H1 (cell line): ENCODE measurements at regions not wholly inside any gene's neighbourhood (a gene's known extent, or its start where the extent isn't known, plus 50 kb on each side); places are given as distances from the start of the nearest gene placed in this dataset.

ENCODE experiments used
- CTCF ChIA-PET: fragments of 300-600 bp; sonication (Branson Sonifier 250); formaldehyde crosslinking; loops from one replicate; lab custom pipeline; 2021; ENCODE audit not compliant: partially characterized antibody; lab: Charles Lee
- POLR2A ChIA-PET: fragments of 300-600 bp; sonication (Branson Sonifier 250); formaldehyde crosslinking; loops from one replicate; lab custom pipeline; 2021; ENCODE audit warnings: inconsistent platforms; ENCODE audit not compliant: partially characterized antibody; lab: Charles Lee
- DNase-seq, 2 experiments: peaks; one replicate each; pipeline versions ENCODE4 v3.0.0 to v3.0.0-alpha.2; 2010 to 2022; ENCODE audit warnings: low spot score in 2 of 2, low read depth in 1 of 2, mixed read lengths in 1 of 2
- FAIRE-seq: peaks from 2 replicates; lab custom pipeline; 2011; peaks lifted over from hg19 to GRCh38; lab: Jason Lieb, UNC
- H2AFZ ChIP-seq: 2 replicates; pipeline ENCODE4 v1.8.1; 2012; ENCODE audit warnings: low read length, inconsistent platforms
- H2AK5ac ChIP-seq: 2 replicates; pipeline ENCODE4 v1.6.1; 2013; ENCODE audit warnings: low read depth, low read length
- H2BK120ac ChIP-seq: replicated peaks from 2 replicates; pipeline ENCODE3; 2013; ENCODE audit warnings: low read depth, low read length, inconsistent platforms
- H2BK12ac ChIP-seq: 2 replicates; pipeline ENCODE4 v1.6.1; 2013; ENCODE audit warnings: low read depth, low read length
- H2BK15ac ChIP-seq: 2 replicates; pipeline ENCODE4 v1.6.1; 2013; ENCODE audit warnings: low read length
- H2BK20ac ChIP-seq: 2 replicates; pipeline ENCODE4 v1.6.1; 2013; ENCODE audit warnings: low read length
- H2BK5ac ChIP-seq: 2 replicates; pipeline ENCODE4 v1.6.1; 2013; ENCODE audit warnings: low read depth, low read length
- H3K14ac ChIP-seq: 2 replicates; pipeline ENCODE4 v1.6.1; 2013; ENCODE audit warnings: inconsistent platforms; ENCODE audit not compliant: insufficient read length
- H3K18ac ChIP-seq: 2 replicates; pipeline ENCODE4 v1.6.1; 2013; ENCODE audit warnings: low read length; ENCODE audit errors: extremely low read depth
- H3K23ac ChIP-seq: 2 replicates; pipeline ENCODE4 v1.6.1; 2013; ENCODE audit warnings: inconsistent platforms; ENCODE audit not compliant: insufficient read length
- H3K23me2 ChIP-seq: 2 replicates; pipeline ENCODE4 v1.6.1; 2013; ENCODE audit warnings: low read depth, low read length
- H3K27ac ChIP-seq: 2 replicates; pipeline ENCODE4 v1.6.1; 2011; ENCODE audit warnings: low read depth, low read length, inconsistent platforms
- H3K27me3 ChIP-seq, 4 experiments: replicated peaks in 1 of 4; 1 replicate in 1 of 4; 2 replicates in 3 of 4; pipeline versions ENCODE4 v1.6.1 to v1.8.1; 2011 to 2013; ENCODE audit warnings: low read length in 3 of 4, mild to moderate bottlenecking in 3 of 4, inconsistent platforms in 2 of 4, mixed read lengths in 2 of 4, moderate library complexity in 1 of 4; ENCODE audit not compliant: control insufficient read depth in 3 of 4, insufficient read depth in 3 of 4; ENCODE audit errors: extremely low read depth in 1 of 4
- H3K36me3 ChIP-seq, 4 experiments: 2 replicates each; pipeline versions ENCODE4 v1.6.1 to v1.8.1; 2011 to 2013; ENCODE audit warnings: mild to moderate bottlenecking in 4 of 4, low read length in 3 of 4, moderate library complexity in 2 of 4, control low read depth in 1 of 4, inconsistent platforms in 1 of 4; ENCODE audit not compliant: insufficient read depth in 4 of 4, control insufficient read depth in 2 of 4
- H3K4ac ChIP-seq: replicated peaks from 2 replicates; pipeline ENCODE3; 2013; ENCODE audit warnings: low read length, low read depth, mixed read lengths, inconsistent platforms; ENCODE audit not compliant: insufficient read length
- H3K4me1 ChIP-seq, 4 experiments: replicated peaks in 1 of 4; 1 replicate in 1 of 4; 2 replicates in 3 of 4; pipeline versions ENCODE4 v1.6.1 to v1.8.1; 2011 to 2013; ENCODE audit warnings: low read length in 3 of 4, inconsistent platforms in 2 of 4, mixed read lengths in 1 of 4; ENCODE audit not compliant: insufficient read depth in 4 of 4, control insufficient read depth in 3 of 4
- H3K4me2 ChIP-seq, 2 experiments: 2 replicates each; pipeline versions ENCODE4 v1.6.1 to v1.8.1; 2011 to 2013; ENCODE audit warnings: low read depth in 2 of 2, low read length in 2 of 2, control low read depth in 1 of 2, inconsistent platforms in 1 of 2, mild to moderate bottlenecking in 1 of 2; ENCODE audit not compliant: insufficient read depth in 1 of 2
- H3K4me3 ChIP-seq, 4 experiments: fragments of 200-600, 300-600 bp in 1 of 4; sonication (generic), shearing (Covaris generic), sonication (Bioruptor Twin) in 1 of 4; 2 replicates each; pipeline versions ENCODE4 v1.5.1 to v1.8.1; 2011 to 2016; ENCODE audit warnings: low read length in 4 of 4, low read depth in 3 of 4, control low read depth in 2 of 4, inconsistent platforms in 2 of 4, mild to moderate bottlenecking in 2 of 4, mixed read lengths in 1 of 4, moderate library complexity in 1 of 4; ENCODE audit not compliant: insufficient read depth in 2 of 4; ENCODE audit errors: extremely low read depth in 1 of 4
- H3K56ac ChIP-seq: replicated peaks from 2 replicates; pipeline ENCODE3; 2013; ENCODE audit warnings: low read depth, mild to moderate bottlenecking, mixed read lengths, low read length, inconsistent platforms; ENCODE audit not compliant: insufficient read length
- H3K79me1 ChIP-seq: 2 replicates; pipeline ENCODE4 v1.6.1; 2013; ENCODE audit warnings: low read depth, low read length, control low read depth
- H3K79me2 ChIP-seq, 2 experiments: 2 replicates each; pipeline versions ENCODE4 v1.6.1 to v1.8.1; 2012 to 2013; ENCODE audit warnings: low read length in 2 of 2, mild to moderate bottlenecking in 2 of 2, inconsistent platforms in 1 of 2; ENCODE audit not compliant: insufficient read depth in 2 of 2, control insufficient read depth in 1 of 2
- H3K9ac ChIP-seq, 4 experiments: replicated peaks in 1 of 4; 1 replicate in 1 of 4; 2 replicates in 3 of 4; pipeline versions ENCODE4 v1.6.1 to v1.8.1; 2011 to 2013; ENCODE audit warnings: low read depth in 3 of 4, low read length in 3 of 4, control low read depth in 2 of 4, mild to moderate bottlenecking in 2 of 4, moderate library complexity in 2 of 4, inconsistent platforms in 1 of 4; ENCODE audit errors: extremely low read depth in 1 of 4
- H3K9me3 ChIP-seq, 2 experiments: 2 replicates each; pipeline versions ENCODE4 v1.6.1 to v1.8.1; 2012 to 2013; ENCODE audit warnings: mild to moderate bottlenecking in 2 of 2, moderate library complexity in 2 of 2, control low read depth in 1 of 2, inconsistent platforms in 1 of 2, low read depth in 1 of 2, low read length in 1 of 2, mixed read lengths in 1 of 2; ENCODE audit not compliant: insufficient read depth in 2 of 2
- H4K20me1 ChIP-seq, 2 experiments: replicated peaks in 1 of 2; 2 replicates each; pipeline versions ENCODE3 to v1.8.1; 2011 to 2013; ENCODE audit warnings: inconsistent platforms in 2 of 2, low read length in 2 of 2, mild to moderate bottlenecking in 1 of 2; ENCODE audit not compliant: insufficient read depth in 2 of 2, control insufficient read depth in 1 of 2
- H4K5ac ChIP-seq: 2 replicates; pipeline ENCODE4 v1.6.1; 2013; ENCODE audit warnings: low read length, low read depth, mixed read lengths, inconsistent platforms; ENCODE audit not compliant: insufficient read length
- H4K8ac ChIP-seq: 2 replicates; pipeline ENCODE4 v1.8.0; 2013; ENCODE audit warnings: mild to moderate bottlenecking, moderate library complexity, low read length, inconsistent platforms; ENCODE audit not compliant: insufficient read depth; ENCODE audit errors: extremely low read depth
- H4K91ac ChIP-seq: replicated peaks from 2 replicates; pipeline ENCODE3; 2013; ENCODE audit warnings: low read length, mixed read lengths, inconsistent platforms; ENCODE audit not compliant: insufficient read length
- RNF2 ChIP-seq: fragments of 200-900, 300-1000 bp; sonication (generic); IDR thresholded peaks from 2 replicates; pipeline ENCODE4 v1.7.1; 2016; ENCODE audit warnings: borderline replicate concordance, low read depth, mild to moderate bottlenecking, antibody characterized with exemption, low read length; ENCODE audit not compliant: poor library complexity, severe bottlenecking; ENCODE audit errors: missing control alignments
- SRF ChIP-seq: IDR thresholded peaks from 2 replicates; pipeline ENCODE4 v1.6.1; 2011; ENCODE audit warnings: mild to moderate bottlenecking, low read depth, low read length, moderate library complexity
- WGBS, 2 experiments: shearing (Covaris generic) in 1 of 2; methylation state at CpG; one replicate each; pipeline versions ENCODE4 v1.1.6 to v1.1.7; 2013 to 2015; ENCODE audit warnings: low lambda C conversion rate in 2 of 2, mixed read lengths in 2 of 2, inconsistent platforms in 1 of 2, low coverage in 1 of 2, missing lambda C conversion rate in 1 of 2; ENCODE audit not compliant: insufficient replicate concordance in 2 of 2, insufficient coverage in 1 of 2, insufficient read length in 1 of 2; ENCODE audit errors: extremely low coverage in 1 of 2, missing lambda C conversion rate in 1 of 2; 5-methylcytosine and 5-hydroxymethylcytosine counted together

DNA sequence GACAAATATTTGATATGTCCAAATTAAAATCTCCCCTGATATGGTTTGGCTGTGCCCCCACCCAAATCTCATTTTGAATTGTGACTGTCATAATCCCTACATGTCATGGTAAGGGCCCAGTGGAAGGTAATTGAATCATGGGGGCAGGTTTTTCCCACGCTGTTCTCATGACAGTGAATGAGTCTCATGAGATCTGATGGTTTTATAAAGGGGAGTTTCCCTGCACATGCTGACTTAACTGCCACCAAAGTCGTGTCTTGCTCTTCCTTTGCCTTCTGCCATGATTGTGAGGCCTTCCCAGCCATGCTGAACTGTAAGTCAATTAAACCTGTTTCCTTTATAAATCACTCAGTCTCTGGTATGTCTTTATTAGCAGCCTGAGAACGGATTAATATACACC lies 207.0 kb downstream of the BARHL2 start:
- no peak overlapping the region for H3K27ac ChIP-seq
- H3K23me2 ChIP-seq, result no peaks in the 10 kb centered on the region
- H3K27me3 ChIP-seq, result no peaks in the 10 kb centered on the region
- no peak overlapping the region for H2AFZ ChIP-seq
- CTCF ChIA-PET, result interaction anchor here (0.6 kb wide), 1 partner anchor 15 kb away, joined by 3 read pairs; no protein-coding TSS in a partner anchor
- H4K20me1 ChIP-seq, result no peaks in the 10 kb centered on the region
- H4K91ac ChIP-seq, result no peak overlapping the region
- no peak overlapping the region for H2BK120ac ChIP-seq
- H3K36me3 ChIP-seq, result no peaks in the 10 kb centered on the region
- H4K5ac ChIP-seq, result no peak overlapping the region
- H3K14ac ChIP-seq, result no peak overlapping the region
- no peak overlapping the region for H3K4me2 ChIP-seq
- WGBS, 2 experiments, result 83% methylated on average over 3 of the region's 3 CpGs; no CpG with 5 or more reads in 1 of the 2 experiments
- FAIRE-seq (no peak), DNase-seq (no peak)
- H2BK12ac ChIP-seq, result no peak overlapping the region
- H2AK5ac ChIP-seq, result no peak overlapping the region
- H3K4me1 ChIP-seq, result no peaks in the 10 kb centered on the region; a peak in 2 of 7 replicates
- no peaks in the 10 kb centered on the region for H3K9me3 ChIP-seq
- H2BK5ac ChIP-seq, result no peak overlapping the region
- no peak overlapping the region for H3K9ac ChIP-seq
- H3K79me1 ChIP-seq, result no peaks in the 10 kb centered on the region
- no peak overlapping the region for H2BK15ac ChIP-seq
- POLR2A ChIA-PET, result interaction anchor here (0.7 kb wide), 1 partner anchor 9 kb away, joined by 3 read pairs; no protein-coding TSS in a partner anchor
- H3K56ac ChIP-seq, result no peak overlapping the region
- H2BK20ac ChIP-seq, result no peak overlapping the region
- H4K8ac ChIP-seq, result no peak overlapping the region
- no peak overlapping the region for H3K18ac ChIP-seq
- H3K4me3 ChIP-seq, result no peak overlapping the region
- no peak overlapping the region for H3K4ac ChIP-seq
- no peak overlapping the region for H3K23ac ChIP-seq
- no peaks in the 10 kb centered on the region for H3K79me2 ChIP-seq
- TF ChIP-seq RNF2, result no peak
- no peak for TF ChIP-seq SRF
